HG02798 (cell line): ENCODE measurements at regions not wholly inside any gene's neighbourhood (a gene's known extent, or its start where the extent isn't known, plus 50 kb on each side); places are given as distances from the start of the nearest gene placed in this dataset.

Experiments
- ATAC-seq: cut with Tn5 transposase; IDR thresholded peaks from one replicate; pipeline ENCODE4 v1.9.1; 2021; ENCODE audit warnings: mild to moderate bottlenecking; ENCODE audit not compliant: unreplicated experiment, poor library complexity

GRCh38 chr5:120368923-120369715 is 95.0 kb upstream of the PRR16 start:
- ATAC-seq: no peak

- ATAC-seq: no peak
Measured at GRCh38 chr5:120372899-120373298, 91.2 kb upstream of the PRR16 start.

GRCh38 chr5:120375248-120375647 is 88.9 kb upstream of the PRR16 start:
- no peak for ATAC-seq

- no peak for ATAC-seq
Measured at GRCh38 chr5:120380644-120381043, 83.5 kb upstream of the PRR16 start.

GRCh38 chr5:120382833-120383232 is 81.3 kb upstream of the PRR16 start:
- ATAC-seq: no peak

- no peak for ATAC-seq
Measured at GRCh38 chr5:120386981-120387380, 77.1 kb upstream of the PRR16 start.

- no peak for ATAC-seq
Measured at GRCh38 chr5:120388016-120388781, 75.9 kb upstream of the PRR16 start.

GRCh38 chr5:120394259-120394658 is 69.8 kb upstream of the PRR16 start:
- no peak for ATAC-seq

GRCh38 chr5:120396186-120396585 is 67.9 kb upstream of the PRR16 start:
- no peak for ATAC-seq

- no peak for ATAC-seq
Measured at GRCh38 chr5:120400356-120400755, 63.7 kb upstream of the PRR16 start.

- ATAC-seq: no peak
Measured at GRCh38 chr5:120402606-120403005, 61.5 kb upstream of the PRR16 start.

GRCh38 chr5:120405286-120405864 is 58.7 kb upstream of the PRR16 start:
- ATAC-seq: no peak

GRCh38 chr5:120405923-120406322 is 58.2 kb upstream of the PRR16 start:
- no peak for ATAC-seq

GRCh38 chr5:120413686-120414085 is 50.4 kb upstream of the PRR16 start:
- ATAC-seq: no peak
